Kidney epithelial cell (primary cell): ENCODE measurements at regions not wholly inside any gene's neighbourhood (a gene's known extent, or its start where the extent isn't known, plus 50 kb on each side); places are given as distances from the start of the nearest gene placed in this dataset.

Source experiments
- DNase-seq: peaks from one replicate; pipeline ENCODE4 v3.0.0-alpha.2; 2010; ENCODE audit warnings: low read depth
- H3K27me3 ChIP-seq: 2 replicates; pipeline ENCODE4 v1.6.0; 2011; ENCODE audit warnings: low read length; ENCODE audit not compliant: control insufficient read depth, insufficient read depth
- H3K36me3 ChIP-seq: 2 replicates; pipeline ENCODE4 v1.5.1; 2011; ENCODE audit warnings: low read length; ENCODE audit not compliant: control insufficient read depth, insufficient read depth
- H3K4me3 ChIP-seq: 2 replicates; pipeline ENCODE4 v1.5.1; 2011; ENCODE audit warnings: low read depth, mild to moderate bottlenecking, control low read depth, low read length
- TF ChIP-seq, protein P1 (sequence below): IDR thresholded peaks from 2 replicates; pipeline ENCODE4 v1.5.1; 2011; ENCODE audit warnings: mild to moderate bottlenecking, moderate library complexity, low read length, control low read depth, inconsistent platforms; ENCODE audit not compliant: insufficient read depth, poor library complexity, severe bottlenecking

DNA sequence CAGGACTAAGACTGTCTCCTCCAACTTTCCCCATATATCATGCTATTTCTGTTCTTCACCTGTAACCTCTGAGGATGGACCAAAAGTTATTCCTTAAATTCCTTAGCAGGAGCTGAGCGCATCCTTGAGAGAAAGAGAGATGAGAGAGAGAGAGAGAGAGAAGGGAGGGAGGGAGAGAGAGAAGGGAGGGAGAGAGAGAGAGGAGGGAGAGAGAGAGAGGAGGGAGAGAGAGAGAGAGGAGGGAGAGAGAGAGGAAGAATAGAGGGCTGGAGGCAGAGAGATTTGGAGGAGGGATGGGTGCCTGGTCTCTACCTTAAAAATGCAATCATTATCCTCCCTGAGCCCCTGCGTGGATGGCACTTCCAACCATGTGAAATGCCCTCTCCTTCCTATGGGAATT lies 73.6 kb downstream of the BMP2 start:
- Histone ChIP-seq H3K36me3 (no peaks in the 10 kb centered on the region), H3K4me3 (no peak overlapping the region), H3K27me3 (no peaks in the 10 kb centered on the region)
- DNase-seq: no peak
- TF ChIP-seq, protein P1, sequence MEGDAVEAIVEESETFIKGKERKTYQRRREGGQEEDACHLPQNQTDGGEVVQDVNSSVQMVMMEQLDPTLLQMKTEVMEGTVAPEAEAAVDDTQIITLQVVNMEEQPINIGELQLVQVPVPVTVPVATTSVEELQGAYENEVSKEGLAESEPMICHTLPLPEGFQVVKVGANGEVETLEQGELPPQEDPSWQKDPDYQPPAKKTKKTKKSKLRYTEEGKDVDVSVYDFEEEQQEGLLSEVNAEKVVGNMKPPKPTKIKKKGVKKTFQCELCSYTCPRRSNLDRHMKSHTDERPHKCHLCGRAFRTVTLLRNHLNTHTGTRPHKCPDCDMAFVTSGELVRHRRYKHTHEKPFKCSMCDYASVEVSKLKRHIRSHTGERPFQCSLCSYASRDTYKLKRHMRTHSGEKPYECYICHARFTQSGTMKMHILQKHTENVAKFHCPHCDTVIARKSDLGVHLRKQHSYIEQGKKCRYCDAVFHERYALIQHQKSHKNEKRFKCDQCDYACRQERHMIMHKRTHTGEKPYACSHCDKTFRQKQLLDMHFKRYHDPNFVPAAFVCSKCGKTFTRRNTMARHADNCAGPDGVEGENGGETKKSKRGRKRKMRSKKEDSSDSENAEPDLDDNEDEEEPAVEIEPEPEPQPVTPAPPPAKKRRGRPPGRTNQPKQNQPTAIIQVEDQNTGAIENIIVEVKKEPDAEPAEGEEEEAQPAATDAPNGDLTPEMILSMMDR: no peak

GRCh38 chr20:6845141-6845540 lies 77.7 kb downstream of the BMP2 start:
- no peak for DNase-seq
- Histone ChIP-seq H3K27me3 (no peaks in the 10 kb centered on the region), H3K4me3 (no peak overlapping the region), H3K36me3 (no peaks in the 10 kb centered on the region)
- TF ChIP-seq, protein P1: no peak

DNA sequence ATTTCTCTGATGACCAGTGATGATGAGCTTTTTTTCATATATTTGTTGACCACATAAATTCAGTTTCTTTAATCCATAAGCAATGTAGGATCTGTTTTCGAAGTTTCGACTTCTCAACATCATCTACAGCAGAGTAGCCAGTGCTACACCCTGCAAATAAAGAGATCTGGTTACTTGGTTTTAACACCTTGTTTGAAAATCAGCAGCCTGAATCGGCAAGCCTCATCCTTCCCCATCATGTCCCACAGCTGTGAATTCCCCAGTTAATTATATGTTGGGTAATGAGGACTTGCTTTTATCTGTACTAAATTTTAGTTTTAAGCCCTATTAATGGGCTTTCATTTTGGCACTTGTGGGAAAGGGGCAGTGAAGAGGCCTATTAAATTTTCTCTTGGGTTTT lies 80.6 kb downstream of the BMP2 start:
- no peaks in the 10 kb centered on the region for H3K27me3 ChIP-seq
- no peaks in the 10 kb centered on the region for H3K36me3 ChIP-seq
- TF ChIP-seq, protein P1: no peak
- DNase-seq: no peak
- no peak overlapping the region for H3K4me3 ChIP-seq

GRCh38 chr20:6848992-6849391 lies 81.5 kb downstream of the BMP2 start:
- TF ChIP-seq, protein P1: no peak
- H3K27me3 ChIP-seq: no peaks in the 10 kb centered on the region
- DNase-seq: no peak
- no peaks in the 10 kb centered on the region for H3K36me3 ChIP-seq
- no peak overlapping the region for H3K4me3 ChIP-seq

GRCh38 chr20:6851136-6851535 lies 83.7 kb downstream of the BMP2 start:
- no peaks in the 10 kb centered on the region for H3K36me3 ChIP-seq
- TF ChIP-seq, protein P1: no peak
- no peak for DNase-seq
- H3K27me3 ChIP-seq: no peaks in the 10 kb centered on the region
- H3K4me3 ChIP-seq: no peak overlapping the region

DNA sequence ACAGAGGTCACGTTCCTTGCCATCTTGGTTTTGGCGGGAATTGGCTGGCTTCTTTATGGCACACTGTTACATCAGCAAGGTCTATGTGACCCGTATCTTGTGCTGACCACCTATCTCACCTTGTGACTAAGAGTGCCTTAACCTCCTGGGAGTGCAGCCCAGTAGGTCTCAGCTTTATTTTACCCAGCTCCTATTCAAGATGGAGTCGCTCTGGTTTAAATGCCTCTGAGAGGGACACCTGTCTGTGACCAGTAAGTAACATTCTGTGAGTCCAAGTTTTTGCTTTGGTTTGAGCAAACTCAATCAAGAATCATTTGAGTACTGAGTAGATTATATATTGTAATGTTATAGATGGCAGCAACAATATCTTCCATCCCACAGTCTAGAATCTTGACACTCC lies 85.0 kb downstream of the BMP2 start:
- no peak for DNase-seq

More for the DNA sequence above, 85.0 kb downstream of the BMP2 start:
- Histone ChIP-seq H3K36me3 (no peaks in the 10 kb centered on the region), H3K27me3 (no peaks in the 10 kb centered on the region), H3K4me3 (no peak overlapping the region)
- TF ChIP-seq, protein P1: no peak
